Jurkat, Clone E6-1 (cell line): ENCODE measurements at regions not wholly inside any gene's neighbourhood (a gene's known extent, or its start where the extent isn't known, plus 50 kb on each side); places are given as distances from the start of the nearest gene placed in this dataset.
"Not testable (repeated sequence)": the region's sequence is repeated elsewhere in the genome, so short reads cannot be mapped to it uniquely, and the experiment has no call there.

Source experiments
- DNase-seq: peaks from one replicate; pipeline ENCODE4 v3.0.0-alpha.2; 2011; ENCODE audit warnings: low read depth, low spot score
- H3K4me3 ChIP-seq: 2 replicates; pipeline ENCODE4 v1.5.1; 2011; ENCODE audit warnings: mild to moderate bottlenecking, low read length, control low read depth, moderate library complexity

DNA sequence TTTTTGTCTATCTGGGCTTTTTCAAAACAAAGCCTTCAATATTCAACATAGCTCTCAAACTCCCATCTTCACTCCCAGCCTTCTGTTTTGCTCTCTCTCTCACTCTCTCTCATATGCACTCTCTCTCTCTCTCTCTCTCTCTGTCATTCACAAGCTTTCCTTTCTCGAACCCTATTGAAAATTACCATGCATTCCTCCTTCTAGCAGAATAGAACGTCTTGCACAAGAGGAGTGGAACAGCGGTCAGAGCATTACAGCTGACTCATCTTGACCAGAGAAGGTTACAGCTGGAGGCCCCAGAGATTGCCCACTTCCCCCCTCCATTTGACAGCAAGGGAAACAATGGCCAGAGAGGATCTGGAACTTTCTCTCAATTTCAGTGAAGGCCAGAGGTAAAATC, 51.0 kb upstream of the LIFR start:
- DNase-seq: no peak
- no peak overlapping the region for H3K4me3 ChIP-seq

DNA sequence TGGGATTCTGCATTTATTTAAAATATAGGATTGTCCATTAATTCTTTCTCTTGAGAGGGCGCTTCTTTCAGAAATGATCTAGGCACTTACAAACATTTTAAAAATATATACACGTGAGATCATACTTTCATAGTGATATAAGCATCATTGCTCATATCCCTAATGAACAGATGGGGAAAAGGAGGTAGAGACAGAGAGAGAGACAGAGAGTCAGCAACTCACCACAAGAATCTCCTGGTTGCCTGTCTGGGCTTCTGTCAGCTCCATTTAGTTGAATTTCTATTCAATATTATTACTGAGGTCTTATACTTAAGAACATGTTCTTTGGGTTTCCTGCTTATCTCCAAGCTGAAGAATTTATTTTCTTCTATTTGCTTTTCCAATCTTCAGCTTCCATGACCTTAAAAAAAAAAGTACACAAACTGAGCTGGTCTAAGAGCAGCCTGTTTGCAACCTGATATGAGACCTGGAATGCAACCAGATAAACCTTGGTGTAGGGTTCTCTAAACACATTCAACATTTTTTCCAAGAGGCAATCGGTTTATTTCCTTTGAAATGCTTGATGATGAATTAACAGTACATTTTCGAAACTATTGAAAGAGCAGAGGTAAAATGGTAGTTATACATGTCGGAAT, 51.6 kb upstream of the LIFR start:
- no peak overlapping the region for H3K4me3 ChIP-seq
- DNase-seq: no peak

- no peak overlapping the region for H3K4me3 ChIP-seq
- no peak for DNase-seq
Measured at GRCh38 chr5:38608874-38609273, 52.4 kb upstream of the LIFR start.

DNA sequence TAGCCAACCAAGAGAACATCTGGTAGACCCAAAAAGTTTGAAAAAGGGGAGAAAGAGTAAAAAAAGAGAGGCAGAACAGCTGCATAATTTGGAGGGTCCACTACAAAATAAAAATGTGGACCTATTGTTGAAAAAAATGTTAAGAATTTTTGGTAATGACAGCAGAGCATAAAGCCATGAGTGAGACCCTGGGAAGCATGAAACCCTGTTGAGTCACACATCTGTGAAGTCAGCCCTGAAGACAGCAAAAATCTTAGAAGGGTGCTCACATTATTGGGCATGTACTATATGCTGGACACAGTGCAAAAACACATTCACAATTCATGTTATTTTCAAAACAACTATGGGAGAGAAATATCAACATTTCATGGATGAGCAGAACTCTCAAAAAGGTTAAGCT, 56.4 kb upstream of the LIFR start:
- no peak overlapping the region for H3K4me3 ChIP-seq
- no peak for DNase-seq

DNA sequence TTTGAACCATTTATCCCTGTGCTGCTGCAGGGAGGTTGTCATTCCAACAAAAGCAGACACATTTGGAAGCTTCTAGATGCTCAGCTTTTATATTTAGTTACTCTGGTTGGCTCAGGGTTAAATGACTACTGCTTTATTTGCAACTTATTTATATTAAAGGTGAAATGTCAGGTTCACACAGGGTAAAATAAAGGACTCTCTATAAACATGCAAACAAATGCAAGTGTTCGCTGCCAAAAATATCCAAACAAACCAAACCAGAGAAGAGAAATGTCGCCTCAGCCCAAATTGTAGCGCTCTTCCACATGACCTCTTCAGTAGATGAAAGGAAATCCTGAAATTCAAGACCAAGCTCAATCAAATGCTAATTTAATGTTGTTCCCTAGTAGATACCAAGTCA, 57.0 kb upstream of the LIFR start:
- no peak overlapping the region for H3K4me3 ChIP-seq
- no peak for DNase-seq

GRCh38 chr5:38613992-38614836, 57.8 kb upstream of the LIFR start:
- no peak for DNase-seq
- H3K4me3 ChIP-seq: no peak overlapping the region

DNA sequence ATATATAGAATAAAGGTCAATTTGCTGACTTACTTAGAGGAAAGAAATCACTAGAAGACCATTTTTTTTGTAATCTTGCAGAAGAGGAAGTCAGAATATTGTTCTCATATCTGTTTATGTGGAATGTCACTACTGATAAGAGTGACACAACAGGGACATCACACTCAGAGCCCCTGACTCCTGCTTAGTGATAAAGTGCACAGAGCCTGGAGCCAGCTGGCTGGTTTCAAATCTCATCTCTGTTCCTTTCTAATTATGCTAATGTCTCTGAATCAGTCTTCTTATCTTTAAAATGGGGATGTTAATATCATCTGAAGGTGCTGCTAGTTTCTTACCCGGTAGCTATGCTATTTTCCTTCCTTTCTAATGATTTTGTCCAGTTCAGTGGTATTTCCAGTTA, 58.6 kb upstream of the LIFR start:
- no peak for DNase-seq
- no peak overlapping the region for H3K4me3 ChIP-seq

- DNase-seq: no peak
Measured at GRCh38 chr5:38615981-38616451, 59.6 kb upstream of the LIFR start.

DNA sequence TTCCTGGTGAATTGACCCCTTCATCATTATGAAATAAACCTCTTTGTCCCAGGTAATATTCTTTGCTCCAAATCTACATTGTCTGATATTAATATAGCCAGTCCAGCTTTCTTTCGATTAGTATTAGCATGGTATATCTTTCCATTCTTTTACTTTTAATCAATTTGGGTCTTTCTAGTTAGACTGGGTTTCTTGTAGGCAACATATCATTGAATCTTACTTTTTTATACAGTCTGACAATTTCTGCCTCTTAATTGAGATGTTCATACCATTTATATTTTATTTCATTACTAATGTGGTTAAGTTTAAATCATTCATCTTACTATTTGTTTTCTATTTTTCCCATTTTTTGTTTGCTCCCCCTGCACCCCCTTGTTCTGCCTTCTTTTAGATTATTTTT, 61.7 kb upstream of the LIFR start:
- no peak for DNase-seq
- no peak overlapping the region for H3K4me3 ChIP-seq

More at GRCh38 chr5:38615981-38616451, 59.6 kb upstream of the LIFR start:
- no peak overlapping the region for H3K4me3 ChIP-seq

DNA sequence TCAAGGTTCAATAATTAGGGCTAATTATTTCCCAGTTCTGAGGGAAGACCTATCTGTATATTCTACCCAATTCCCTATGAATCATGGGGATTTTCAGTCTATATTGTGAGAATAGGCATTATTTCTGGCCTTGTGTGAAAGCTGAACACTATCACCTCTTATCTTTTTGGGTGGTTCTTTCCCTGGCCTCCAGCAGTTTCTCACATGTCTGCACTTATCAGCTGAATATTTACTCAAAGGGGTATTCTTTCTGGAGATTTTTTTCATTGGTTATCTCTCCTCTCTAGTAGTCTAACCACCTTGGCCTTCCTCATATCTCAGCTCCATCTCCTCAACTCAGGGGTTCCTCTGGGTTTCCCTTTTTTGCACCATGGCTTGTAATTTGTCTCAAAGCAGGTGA, 64.9 kb upstream of the LIFR start:
- H3K4me3 ChIP-seq: no peak overlapping the region
- no peak for DNase-seq

DNA sequence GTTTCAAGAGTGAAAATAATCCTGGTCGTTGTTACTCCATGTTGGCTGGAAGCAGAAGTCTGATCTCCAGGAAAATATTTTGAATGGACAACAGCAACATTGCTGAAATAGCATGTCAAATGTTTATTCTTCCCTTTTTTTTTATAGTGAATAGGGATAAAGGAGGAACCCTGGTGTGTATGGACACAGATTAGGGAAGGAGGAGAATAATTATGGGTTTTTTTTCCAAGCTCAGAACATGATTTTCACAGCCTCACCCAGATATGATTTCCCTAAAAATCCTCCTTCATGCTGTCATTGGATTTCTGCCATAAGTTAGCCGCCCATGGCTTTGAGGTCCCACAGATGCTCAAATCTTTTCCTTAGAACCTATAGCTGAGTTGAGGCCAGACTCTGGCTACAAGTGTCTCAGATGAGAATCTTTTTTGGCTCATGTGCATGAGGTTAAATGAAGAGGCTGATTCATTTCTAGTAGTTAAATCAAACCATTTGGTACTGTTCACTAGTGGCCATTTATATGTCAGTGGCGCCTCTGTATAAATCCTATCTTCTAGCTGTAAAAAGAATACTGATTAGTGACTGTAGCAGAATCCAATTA, 65.5 kb upstream of the LIFR start:
- no peak overlapping the region for H3K4me3 ChIP-seq
- DNase-seq: no peak

GRCh38 chr5:38622723-38623129, 66.3 kb upstream of the LIFR start:
- no peak overlapping the region for H3K4me3 ChIP-seq
- no peak for DNase-seq

- DNase-seq, H3K4me3 ChIP-seq: not testable (repeated sequence)
Measured at GRCh38 chr5:38624541-38624940, 68.1 kb upstream of the LIFR start.

GRCh38 chr5:38631376-38631775, 74.9 kb upstream of the LIFR start:
- H3K4me3 ChIP-seq, DNase-seq: not testable (repeated sequence)

DNA sequence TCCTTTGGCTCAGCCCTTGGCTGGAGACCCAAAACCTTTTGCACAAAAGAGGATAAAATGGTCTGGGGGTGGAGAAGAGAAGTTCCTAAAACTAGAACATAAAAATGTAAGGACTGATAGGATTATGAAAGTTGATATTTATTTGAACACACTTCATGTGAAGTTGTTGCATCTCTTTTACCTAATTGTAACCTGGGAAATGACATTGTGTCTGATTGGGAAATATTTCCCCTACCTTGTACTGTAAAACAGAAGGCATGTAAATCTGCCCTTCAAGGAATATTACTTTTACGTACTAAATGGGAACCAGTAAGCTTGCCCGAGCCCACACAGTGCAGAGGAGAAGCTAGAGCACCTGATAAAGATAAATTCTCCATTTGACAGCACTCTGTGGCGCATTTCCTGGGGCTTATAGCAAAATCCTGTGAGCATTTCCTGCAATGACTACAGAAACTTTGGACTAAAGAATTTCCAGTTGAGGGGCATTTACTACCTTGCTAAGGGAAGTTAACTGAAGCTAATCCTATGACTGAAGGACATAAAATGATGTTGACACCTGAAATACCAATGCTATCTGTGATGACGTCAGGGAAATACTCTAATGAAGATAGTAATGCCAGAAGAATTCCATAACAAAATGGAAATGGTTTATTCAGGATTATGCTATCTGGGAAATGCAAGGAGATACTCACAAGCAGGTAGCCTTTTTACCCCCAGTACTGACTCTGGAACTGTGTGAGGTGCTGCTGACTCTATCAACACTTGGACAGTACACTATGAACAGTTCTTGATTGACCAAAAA, 78.3 kb upstream of the LIFR start:
- no peak overlapping the region for H3K4me3 ChIP-seq
- no peak for DNase-seq

- DNase-seq: no peak
- H3K4me3 ChIP-seq: no peak overlapping the region
Measured at GRCh38 chr5:38636626-38637025, 80.2 kb upstream of the LIFR start.

DNA sequence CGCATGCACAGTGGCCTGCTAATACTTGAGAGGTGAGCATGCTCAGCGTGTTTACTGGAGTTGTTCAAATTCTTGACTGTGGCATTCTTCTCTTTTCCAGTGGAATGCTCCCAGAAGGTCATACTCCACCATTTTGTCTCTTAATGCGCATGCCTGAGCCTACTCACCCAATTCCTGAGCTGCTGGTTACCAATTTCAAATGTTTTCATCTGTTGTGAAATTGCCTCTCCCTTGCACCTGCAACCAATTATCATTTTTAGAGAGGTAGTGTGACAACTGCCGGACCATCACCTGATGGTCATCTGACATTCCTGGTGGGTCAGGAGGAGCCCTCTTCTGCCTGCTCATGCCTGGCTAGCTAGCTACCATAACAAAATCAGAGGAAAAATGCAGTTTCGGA, 82.2 kb upstream of the LIFR start:
- no peak overlapping the region for H3K4me3 ChIP-seq
- DNase-seq: no peak

DNA sequence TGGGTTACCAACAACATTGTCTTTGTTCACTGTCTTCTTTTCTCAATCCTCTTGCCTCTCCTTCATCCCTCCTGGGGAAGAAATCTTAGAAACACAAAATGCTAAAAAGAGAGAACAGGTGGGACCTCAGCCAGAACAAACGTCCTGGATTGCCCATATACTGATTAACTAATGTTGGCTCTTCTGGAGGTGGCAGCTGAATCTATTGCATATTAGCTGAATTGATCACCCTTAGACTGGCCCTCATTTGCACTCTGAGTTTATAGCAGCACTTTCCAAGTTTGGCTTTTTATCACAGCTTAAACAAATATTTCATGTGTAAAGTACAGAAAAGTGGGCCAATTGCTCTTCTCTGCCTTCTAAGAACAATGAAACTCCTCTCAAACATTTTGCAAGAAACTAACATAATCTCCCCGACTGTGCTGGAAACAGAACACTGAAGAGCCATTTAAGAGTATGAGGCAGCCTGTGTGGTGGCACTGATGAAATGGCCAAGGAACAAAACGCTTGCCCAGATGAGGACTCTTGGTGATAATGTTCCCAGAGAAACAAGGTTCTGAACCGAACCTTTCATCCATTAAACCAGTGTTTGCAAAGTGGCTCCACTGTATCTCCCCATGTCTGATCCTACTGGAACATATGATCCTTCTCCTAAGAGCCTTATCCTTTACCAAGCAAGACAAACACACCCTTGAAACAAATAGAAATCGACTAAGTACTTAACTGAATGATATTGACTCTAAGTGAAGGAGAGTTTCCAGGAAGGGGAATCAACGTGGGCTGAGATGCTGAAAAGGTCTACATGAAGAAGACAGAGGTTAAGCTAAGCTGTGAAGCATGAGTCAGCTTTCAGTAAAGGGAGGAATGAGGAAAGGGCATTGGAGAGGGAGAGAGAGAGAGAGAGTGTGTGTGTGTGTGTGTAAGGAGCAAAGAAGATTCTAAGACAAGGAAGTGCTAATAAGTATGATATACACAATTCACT, 83.2 kb upstream of the LIFR start:
- H3K4me3 ChIP-seq: no peak overlapping the region
- DNase-seq: no peak
